ENCODE measurements at regions not wholly inside any gene's neighbourhood (a gene's known extent, or its start where the extent isn't known, plus 50 kb on each side); places are given as distances from the start of the nearest gene placed in this dataset.

DNA sequence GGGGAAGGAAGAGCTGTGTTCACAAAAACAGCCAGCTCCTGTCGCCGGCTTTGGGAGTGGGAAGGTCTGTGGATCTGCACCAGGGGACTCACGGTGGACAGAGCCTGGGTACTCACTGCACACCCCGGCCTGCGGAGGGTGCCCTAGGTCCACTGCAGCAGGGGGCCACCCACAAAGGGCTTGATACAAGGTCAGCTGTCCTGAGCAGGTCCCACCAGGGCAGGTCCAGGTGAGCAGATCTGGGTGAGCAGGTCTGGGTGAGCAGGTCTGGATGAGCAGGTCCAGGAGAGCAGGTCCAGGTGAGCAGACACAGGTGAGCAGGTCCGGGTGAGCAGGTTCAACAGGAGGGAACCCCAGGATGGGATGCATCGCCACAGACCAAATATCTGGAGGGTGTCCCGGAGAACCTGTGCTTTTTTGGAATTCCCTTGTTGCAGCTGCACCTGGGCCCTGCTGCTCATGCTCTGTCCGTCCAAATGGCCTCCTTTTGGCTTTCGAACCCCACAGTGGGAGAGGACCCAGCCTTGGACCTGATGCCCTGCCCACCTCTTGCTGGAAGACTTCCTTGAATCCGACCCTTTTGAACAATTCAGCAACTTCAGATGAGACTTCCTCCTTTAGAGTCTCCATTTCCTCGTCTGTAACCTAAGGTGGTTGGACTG lies 485.3 kb downstream of the TBC1D22A start:
- TF ChIP-seq CTCF (IDR thresholded peaks at IDR 0.05 in 8 of 11, conservative IDR thresholded peaks at IDR 0.05 in 3 of 11) (no peak), POLR2AphosphoS5 (IDR thresholded peaks at IDR 0.05) (no peak)

All from spleen (tissue), 7 donors.